NCI-H2196 (cell line): ENCODE measurements at regions not wholly inside any gene's neighbourhood (a gene's known extent, or its start where the extent isn't known, plus 50 kb on each side); places are given as distances from the start of the nearest gene placed in this dataset.

Experiments used
- DNase-seq: peaks from one replicate; lab custom pipeline; 2025; ENCODE audit not compliant: unreplicated experiment; lab: John Stamatoyannopoulos, UW

DNA sequence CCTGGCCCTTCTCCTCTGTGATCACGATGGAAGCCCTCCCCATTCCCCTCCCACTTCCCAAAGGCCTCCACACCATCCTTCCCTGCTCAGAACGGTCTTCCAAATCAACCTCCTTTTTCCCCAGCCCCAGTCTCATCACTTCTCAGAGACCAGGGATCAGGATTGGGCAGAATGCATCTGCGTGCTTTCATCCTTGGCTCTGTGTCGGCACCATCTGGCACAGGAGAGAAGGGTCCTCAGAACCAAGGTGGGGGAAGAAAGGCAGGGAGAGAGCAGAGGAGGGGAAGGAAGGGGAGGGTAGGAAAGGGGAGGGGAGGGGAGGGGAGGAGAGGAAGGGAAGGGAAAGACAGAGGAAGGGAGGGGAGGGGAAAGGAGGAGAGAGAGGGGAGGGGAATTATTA lies 52.4 kb upstream of the FICD start:
- no peak for DNase-seq

DNA sequence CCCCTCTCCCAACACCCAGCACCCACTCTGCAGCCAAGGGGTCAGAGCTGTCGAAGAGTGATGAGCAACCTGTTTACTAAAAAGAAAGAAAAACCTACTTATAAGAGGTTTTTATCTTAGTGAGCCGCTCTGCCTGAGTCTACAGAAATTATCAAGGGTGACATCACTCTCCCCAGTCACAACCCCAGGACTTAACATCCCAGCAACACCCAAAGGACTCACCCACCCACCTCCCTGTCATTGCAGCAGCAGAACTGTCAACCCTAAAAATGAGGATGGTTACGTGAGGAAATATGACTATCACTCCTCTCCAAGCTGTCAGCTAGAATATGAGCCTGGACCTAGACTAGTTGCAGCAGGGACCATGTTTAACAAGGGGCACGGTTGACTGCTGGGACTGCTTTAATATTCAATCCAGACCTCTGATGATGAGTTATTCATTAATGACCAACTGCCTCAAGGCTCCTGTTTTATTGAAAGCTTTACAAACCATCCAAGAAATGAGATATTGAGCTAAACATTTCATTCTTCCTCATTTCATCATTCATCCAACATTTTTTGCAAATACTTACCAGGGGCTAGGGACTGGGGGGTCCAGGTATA lies 53.9 kb upstream of the FICD start:
- DNase-seq = no peak

DNA sequence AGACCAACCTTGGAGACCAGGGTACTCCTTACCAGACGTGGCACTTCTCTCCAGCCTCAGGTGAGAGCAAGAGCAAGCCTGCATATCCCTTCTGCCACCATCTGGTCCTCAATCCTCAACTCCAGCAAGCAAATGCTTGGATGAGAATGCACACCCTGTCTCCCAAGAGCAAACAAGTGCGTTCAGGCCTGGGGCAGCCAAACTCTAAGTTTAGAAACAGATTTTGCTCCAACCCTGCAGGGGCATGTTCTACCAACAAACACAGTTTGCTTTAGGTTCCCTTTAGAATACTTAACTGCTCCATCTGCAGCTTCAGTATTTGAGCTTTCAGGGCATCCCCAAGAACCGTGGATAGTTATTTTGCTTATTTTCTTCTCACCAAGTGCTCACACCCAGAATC lies 55.9 kb upstream of the FICD start:
- DNase-seq = no peak

DNA sequence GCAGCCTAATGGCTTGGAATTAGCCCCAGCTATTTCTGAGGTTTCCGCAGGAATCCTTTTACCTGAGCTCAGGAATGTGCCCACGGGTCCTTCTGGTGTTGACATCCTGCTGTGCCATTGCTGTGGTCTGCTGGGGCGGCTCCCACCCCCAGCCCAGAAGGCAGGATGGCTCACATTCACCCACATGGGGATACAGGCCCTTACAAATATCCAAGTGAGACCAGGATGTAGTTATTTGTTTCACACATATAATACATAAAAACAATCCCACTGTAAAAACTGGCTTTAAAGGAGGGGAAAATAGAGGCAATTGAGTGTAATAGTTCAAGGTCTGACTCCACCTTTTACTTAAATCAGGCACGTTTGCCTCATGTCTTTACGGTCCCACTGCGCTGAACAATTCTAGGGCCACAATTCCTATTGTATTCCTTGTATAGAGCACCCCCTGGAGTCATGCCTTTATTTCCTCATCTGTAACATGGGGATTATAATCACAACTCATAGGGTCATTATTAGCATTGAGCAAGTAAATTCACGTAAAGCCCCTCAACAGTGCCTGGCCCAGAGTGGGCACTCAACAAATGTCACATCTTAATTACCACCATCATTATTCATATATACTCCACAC lies 57.2 kb upstream of the FICD start:
- no peak for DNase-seq

DNA sequence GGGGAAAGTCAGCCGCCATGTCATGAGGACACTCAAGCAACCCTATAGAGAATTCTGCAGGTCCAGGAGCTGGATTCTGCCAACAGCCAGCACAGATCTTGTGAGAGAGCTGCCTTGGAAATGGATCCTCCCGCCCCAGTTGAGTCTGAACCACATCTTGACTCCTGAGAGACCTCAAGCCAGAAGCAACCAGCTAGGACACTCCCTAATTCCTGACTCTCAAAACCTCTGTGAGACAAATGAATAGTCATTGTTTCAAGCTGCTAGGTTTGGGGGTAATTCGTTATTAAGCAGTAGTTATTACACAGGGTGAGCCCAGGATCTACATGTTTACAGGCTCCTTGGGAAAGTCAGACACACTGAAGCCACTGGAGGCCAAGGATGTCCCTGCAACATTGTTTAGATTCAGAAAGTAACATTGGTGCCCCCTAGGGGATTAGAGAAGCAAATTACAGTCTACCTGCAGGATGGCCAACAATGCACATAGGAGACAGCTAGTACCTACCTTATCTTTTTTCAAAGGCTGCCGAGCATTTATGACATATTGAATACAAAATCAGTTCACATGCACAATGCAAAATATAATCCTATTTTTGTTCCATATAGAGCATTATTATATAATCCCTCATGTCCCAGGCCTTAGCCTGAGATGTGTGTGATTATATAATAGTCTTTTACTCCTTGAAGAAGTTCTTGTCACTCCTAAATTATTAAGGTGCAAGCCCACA lies 57.9 kb upstream of the FICD start:
- DNase-seq = peak; percentile 61

DNA sequence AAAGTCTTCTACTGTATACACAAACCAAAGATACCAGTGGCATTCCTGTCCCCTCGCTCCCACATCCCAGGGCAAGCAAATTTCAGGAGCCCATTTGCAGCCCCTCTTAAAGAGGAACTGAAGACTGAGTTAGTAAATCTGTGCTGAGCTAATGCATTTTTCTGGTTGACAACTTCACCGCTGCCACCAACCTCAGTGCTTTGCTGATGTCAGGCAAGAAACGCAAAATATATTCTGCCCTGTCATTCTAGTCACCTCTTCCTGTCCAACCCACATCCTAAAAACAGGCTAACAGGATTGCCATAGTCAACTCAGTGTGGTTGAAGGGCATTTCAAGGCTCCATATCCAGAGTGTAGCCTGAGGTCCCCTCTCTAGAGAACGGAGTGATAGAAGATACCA lies 59.4 kb upstream of the FICD start:
- no peak for DNase-seq

DNA sequence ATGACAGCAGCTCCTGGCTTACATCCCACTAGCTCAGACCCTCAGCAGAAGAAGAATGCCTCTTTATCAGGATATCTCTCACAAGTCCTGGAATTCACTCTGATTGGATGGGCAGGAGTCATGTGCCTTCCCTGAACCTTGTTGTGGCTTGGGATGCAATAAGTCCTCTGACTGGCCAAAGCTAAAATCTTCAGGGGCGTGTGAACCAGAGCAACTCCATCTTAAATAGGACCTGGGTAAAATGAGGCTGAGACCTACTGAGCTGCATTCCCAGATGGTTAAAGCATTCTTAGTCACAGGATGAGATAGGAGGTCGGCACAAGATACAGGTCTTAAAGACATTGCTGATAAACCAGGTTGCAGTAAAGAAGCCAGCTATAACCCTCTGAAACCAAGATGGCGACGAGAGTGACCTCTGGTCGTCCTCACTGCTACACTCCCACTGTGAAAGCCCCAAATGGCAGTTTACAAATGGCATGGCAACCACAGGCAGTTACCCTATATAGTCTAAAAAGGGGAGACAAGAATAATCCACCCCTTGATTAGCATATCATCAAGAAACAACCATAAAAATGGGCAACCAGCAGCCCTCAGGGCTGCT lies 60.4 kb upstream of the FICD start:
- DNase-seq = no peak

DNA sequence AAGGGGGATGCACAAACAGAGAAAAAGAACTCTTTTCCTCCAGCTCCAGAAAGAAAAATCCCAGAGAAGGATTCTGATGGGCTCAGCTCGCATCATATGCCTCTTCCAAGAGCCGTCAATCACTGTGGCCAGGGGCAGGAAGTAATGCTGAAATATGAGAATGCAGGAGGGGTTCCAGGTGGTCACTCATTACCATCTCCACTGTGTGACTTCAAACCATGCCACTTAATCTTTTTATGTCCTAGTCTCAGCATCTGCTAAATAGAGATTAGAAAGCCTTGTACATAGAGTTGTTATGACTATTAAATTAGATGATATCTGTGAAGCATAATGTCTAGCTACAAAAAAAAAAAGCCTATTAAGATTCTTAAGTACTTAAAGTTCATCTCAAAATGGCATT lies 65.6 kb upstream of the FICD start:
- DNase-seq = no peak

DNA sequence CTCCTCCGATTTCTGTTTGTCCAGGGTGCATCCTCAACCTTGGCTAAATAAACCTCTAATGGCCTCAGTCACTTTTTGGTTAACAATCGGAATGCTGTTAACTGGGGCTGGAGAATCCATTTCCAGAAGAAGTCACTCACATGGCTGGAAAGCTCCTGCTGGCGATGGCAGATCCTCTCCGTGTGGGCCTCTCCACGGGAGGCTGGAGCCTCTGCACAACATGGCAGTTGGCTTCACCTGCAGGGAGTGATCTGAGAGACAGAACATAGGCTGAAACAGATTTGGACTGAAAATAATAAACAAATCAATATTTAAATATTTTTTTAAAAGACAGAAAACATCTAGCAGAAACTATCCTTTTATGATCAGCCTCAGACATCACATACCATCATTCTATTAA lies 66.8 kb upstream of the FICD start:
- no peak for DNase-seq

DNA sequence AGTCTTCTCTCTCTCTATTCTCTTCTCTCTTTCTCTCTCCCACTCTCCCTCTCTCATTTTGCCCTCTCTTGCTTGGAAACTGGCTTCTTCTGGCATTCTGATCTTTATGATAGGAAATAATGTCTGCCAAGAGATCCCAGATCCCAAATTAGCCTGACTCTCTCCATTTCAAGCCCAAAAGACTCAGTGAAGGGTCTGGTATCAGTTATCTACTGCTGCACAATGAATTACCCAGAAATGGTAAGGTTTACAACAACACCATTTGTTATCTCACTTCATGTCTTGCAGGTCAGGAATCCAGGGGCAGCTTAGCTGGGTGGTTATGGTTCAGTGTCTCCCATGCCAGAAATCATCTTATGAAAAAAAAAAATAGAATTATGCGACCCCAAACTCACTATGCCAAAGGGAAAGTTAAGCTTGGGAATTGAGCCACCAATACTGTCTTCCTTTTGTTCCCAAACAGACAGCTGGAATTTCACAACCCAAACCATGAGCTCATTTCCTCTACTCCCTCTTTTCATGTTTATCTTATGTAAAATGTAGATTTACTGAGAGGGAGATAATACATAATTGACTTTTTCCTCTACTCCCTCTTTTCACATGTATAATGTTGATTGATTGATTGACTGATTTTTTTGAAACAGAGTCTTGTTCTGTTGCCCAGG lies 67.8 kb upstream of the FICD start:
- DNase-seq = no peak

DNA sequence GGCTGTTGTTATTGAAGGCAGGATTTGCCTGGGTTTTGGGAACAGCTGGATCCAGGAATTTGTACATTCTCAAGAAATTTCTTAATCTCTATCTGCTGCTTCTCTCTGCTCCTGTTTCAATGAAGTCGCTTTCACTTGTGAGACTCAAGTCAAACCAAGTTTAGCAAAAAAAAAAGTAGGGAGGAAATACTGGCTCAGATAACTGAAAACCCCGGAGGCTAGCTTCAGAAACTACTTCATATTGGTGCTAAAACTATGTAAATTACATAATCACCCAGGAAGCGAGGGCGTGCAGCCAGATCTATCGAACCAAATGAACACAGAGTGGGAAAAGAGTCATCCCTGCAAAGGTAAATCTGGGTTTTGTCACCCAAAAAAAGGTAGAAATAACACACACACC lies 68.3 kb upstream of the FICD start:
- DNase-seq = no peak

DNA sequence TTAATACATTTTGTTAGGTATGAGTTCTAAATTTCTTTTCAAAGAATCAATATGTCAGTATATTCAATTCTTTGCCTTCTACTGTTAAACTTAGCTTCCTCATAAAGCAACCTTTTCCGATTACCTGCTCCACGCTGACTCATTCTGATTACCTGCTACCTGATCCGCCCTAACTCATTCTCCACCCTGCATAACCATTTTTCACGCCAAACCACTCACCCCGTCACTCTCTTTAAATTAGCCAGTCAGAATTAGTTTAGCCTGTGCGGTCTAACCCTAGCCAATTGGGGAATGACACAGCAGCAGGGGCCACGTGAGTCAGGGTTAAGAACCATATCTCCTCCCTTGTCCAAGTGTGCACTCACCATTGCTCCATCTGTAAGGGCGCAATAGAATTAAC lies 72.2 kb upstream of the FICD start:
- DNase-seq = no peak

DNA sequence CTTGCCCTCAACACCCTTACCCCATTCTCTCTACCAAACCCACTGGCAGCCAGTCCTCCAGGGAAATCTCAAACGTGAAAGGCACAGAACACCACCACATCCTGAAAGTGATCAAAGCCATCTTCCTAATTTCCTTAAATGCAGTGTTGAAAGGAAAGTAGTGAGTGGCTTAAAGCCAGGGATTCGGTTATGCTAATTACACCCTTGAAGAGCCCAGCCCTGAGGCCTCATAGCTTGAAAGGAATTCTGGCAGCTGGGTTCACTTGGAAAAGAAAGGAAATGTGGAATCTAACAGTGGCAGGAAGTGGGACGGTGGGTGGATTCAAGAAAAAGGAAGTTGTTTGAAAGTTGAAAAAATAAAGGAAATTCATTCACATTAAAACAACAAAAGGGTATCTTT lies 73.0 kb upstream of the FICD start:
- no peak for DNase-seq

DNA sequence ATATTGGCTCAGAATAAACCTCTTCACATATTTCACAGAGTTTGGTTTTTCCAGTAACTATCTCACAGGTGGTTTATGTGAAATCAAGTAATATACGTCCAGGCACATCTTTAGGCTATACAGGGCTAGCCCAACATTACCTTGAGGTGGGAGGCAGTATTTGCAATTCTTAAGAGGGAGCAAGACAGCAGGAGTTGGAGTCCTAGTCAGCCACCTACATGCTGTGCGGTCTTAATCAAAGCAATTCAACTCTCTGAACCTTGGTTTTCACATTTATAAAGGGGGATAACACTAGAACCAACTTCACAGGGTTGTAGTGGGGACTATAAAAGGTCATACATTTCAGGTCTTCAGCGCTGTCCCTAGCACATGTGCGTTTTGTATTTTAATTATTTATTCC lies 73.5 kb upstream of the FICD start:
- DNase-seq = no peak

DNA sequence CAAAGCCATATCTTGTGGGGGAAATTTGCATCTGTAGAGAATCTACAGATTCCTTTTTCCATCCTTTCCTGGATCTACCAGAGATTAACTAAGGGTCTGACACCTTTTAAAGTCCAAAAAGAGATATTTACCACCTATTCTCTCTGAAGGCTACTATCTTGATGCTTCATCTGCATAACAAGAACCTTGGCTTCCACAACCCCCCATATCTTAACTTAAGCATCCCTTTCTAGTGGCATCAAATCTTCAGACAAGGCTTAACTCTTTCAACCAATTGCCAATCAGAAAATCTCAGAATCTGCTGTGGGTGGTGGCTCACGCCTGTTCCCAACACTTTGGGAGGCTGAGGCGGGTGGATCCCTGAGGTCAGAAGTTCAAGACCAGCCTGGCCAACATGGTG lies 74.3 kb upstream of the FICD start:
- DNase-seq = no peak

DNA sequence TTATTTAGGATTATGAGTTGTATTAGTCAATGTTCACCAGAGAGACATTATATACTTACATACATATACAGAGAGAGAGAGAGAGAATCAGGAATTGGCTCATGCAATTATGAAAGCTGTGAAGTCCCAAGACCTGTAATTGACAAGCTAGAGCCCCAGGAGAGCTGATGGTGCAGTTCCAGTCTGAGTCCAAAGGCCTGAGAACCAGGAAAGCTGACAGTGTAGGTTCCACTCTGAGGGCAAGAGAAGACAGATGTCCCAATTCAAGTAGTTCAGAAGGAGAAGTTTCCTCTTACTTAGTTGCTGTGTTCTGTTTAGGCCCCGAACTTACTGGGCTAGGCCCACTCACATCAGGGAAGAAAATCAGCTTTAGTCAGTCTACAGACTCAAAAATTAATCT lies 76.4 kb upstream of the FICD start:
- DNase-seq = no peak

DNA sequence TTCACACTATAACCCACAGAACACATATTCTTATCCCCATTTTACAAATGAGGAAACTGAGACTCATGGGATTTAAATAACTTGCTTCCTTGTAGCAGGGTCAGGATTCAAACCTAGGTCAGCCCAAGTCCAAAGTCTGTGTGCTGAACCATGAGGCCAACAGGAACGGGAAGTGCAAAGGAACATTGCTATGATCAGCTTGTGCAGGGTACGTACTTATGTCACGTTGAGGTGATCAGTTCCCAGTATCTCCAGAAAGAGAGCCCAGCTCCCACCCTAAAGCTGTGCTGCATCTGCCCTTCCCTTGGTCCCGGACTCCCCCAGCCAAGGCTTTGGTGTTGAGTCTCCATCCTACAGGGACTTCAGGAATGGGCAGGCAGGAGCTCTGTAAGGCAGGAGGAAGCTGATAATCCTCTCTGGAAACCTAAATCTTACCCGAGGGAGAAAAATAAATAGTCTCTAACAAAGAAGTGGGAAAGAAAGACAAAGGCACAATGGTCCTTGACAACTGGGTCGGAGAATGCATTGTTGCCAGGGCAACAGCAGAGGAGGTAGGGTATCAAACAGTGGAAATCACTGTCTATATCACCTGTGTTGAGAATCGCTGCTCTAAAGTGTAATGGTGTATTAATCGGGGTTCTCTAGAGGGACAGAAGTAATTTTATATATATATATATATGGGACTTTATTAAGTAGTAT lies 82.5 kb upstream of the FICD start:
- DNase-seq = no peak

DNA sequence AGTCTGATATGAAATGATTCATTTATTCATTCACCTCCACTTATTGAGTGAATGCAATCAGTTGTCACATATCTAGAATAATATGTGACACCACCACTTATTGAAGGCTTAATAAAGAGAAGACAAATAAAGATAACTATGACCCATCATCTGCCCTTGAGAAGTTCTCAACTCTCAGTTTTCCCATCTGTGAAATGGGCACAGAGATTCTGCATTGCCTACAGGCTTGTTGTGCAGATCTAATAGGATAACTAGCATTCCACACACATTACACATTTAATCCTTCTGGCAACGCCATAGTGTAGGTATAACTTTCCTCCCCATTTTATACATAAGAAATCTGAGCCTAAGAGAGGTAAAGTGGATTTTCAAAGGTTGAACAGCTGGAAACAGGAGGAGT lies 84.2 kb upstream of the FICD start:
- no peak for DNase-seq

DNA sequence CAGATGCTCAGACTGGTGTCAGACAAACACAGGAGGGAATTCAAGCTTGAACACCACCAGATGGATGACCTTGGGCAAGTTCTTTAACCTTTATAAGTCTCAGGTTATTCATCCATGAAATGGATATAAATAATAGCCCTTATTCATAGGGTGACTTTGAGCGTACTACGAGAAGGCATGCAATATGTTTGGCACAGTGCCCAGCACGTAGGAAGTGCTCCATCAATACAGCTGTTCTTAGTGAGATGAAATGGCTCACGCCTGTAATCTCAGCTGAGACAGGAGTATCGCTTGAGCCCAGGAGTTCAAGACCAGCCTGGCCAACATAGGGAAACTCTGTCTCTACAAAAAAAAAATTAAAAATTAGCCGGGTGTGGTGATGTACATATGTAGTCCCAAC lies 84.8 kb upstream of the FICD start:
- DNase-seq = peak; percentile 17

DNA sequence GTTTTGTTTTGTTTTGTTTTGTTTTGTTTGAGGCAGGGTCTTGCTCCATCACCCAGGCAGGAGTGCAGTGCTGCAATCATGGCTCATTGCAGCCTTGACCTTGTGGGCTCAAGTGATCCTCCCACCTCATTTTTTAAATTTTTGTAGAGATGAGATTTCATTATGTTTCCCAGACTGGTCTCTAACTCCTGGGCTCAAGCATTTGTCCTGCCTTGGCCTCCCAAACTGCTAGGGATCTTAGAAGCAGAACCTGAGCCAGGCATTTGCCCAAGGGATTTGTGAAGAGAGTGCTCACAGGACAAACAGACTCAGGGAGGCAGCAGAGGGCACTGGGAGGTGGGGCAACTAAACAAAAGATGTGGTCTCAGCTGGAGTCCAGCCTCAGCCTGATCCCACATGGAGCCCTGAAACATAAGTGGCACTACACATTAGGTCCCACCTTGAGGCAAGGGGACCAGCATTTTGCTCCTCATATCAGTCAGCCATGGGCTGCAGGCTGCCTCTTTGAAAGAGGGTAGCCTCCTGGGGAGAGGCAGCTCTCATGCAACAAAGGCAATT lies 86.2 kb upstream of the CMKLR1 start:
- DNase-seq = no peak

DNA sequence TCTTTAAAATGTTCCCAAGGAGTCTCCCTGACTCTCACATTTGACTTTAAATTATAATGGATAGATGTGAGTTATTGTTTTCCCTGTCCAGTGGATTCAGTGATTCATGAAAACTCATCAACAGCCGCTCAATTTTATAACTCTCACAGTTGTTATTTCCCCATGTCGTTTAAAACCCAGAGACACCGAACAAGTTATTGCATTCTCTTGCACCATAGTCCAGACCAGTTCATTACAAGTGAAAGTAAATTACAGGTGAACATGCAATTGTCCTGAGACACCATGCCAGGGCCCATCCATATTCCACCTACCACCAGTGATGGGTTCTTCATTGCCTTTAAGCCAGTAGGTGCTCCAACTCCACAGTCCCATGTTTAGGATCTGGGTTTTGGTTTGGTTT lies 85.7 kb upstream of the CMKLR1 start:
- DNase-seq = no peak
